HG02798 (cell line): ENCODE measurements at regions not wholly inside any gene's neighbourhood (a gene's known extent, or its start where the extent isn't known, plus 50 kb on each side); places are given as distances from the start of the nearest gene placed in this dataset.
"Not testable (repeated sequence)": the region's sequence is repeated elsewhere in the genome, so short reads cannot be mapped to it uniquely, and the experiment has no call there.

Experiments
- ATAC-seq: cut with Tn5 transposase; IDR thresholded peaks from one replicate; pipeline ENCODE4 v1.9.1; 2021; ENCODE audit warnings: mild to moderate bottlenecking; ENCODE audit not compliant: unreplicated experiment, poor library complexity

- peak; percentile 73 for ATAC-seq
Observed at GRCh38 chr6:82419132-82419581, 55.5 kb downstream of the TPBG start.

DNA sequence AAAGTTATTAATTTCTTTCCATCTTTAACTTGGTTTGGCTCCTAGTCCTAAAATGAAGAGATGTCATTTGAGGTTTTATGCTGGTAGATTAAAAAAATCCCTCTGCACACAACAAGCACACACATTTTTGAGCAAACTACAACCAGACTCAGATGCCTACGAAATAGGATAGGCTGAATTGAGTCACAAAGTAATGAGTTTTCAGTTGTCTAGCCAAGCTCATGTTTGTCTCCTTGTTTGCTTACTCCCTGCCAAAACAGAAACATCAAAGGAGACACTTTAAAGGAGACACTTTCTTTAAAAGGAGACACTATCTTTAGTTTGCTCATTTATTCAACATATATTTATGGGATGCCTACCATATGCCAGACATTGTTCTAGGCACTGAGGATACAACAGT, 56.2 kb downstream of the TPBG start:
- ATAC-seq: peak; percentile 19

DNA sequence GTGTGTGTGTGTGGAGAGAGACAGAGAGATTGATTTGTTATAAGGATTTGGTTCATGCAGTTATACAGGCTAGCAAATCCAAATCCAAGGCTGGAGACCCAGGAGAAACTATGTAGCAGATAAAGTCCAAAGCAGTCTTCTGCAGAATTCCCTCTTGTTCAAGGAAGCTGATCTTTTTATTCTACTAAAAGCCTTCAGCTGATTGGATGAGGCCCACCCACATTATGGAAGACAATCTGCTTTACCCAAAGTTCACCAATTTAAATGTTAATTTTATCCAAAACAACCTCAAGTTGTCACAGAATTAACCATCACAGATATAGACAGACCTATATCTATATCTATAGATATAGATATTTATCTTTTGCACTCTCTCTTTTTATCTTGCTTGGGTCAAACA, 67.0 kb downstream of the TPBG start:
- no peak for ATAC-seq

DNA sequence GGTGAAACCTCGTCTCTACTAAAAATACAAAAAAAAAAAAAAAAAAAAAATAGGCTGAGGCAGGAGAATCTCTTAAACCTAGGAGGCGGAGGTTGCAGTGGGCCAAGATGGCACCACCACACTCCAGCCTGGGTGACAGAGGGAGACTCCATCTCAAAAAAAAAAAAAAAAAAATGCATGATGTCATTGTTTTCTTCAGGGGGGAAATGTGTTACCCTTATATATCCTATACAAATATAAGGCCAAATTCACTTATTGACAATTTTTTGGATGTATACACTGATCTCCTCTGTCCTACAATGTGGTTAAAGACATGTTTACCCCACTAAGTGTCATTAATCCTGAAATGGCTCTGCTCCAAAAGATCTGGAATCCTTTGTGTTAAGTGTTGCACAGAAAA, 73.1 kb downstream of the TPBG start:
- no peak for ATAC-seq

DNA sequence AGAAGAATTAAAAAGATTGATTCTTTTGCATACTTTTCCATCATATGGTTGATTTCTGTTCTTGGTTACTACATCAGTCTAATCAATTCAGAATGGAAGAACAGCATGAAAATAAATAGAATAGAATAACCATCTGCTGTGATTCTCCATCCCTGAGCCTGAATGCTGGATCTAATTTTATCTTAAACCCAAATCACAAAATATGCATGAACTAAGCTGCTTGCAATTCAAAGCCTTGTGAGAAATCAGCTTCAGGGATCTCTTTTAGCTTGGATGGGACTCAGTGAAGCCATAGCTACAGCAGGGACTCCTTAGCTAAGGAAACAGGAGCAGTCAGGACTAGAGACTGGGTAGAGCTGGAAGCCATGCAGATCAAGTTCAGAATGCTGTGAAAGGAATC, 74.1 kb downstream of the TPBG start:
- no peak for ATAC-seq

DNA sequence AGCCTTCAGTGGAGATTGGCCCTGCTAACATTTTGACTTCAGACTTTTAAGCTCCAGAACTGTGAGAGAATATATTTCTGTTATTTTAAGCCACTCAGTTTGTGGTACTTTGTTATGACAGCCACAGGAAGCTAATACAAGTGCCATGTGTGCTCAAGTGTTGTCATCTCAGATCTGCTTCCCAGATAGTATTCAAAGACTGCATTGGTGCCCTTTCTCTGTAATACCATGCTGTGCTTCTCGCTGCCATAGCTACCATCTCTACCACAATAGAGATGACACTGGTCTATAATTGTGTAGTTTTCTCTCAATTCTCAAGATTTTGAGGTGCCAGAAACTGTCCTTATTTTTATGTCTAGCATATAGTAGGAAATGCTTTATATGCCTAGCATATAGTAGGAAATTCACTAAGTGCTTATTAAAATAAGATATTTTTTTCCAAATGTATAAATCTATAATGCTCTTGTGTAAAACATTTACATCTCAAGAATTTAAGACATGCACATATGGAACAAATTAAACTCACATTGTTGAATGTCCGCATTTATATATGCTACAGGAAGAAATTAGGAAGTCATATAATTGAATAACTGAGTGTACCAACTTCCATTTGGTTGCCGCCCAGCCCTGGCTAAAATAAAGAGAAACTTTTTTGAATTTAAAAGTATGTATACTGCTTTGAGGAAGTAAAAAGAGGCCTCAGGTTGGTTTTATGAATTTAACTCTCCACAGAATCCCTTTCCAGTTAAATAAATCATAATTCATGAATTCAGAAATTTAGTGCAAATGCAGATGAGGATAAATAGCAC, 77.6 kb downstream of the TPBG start:
- ATAC-seq: no peak

DNA sequence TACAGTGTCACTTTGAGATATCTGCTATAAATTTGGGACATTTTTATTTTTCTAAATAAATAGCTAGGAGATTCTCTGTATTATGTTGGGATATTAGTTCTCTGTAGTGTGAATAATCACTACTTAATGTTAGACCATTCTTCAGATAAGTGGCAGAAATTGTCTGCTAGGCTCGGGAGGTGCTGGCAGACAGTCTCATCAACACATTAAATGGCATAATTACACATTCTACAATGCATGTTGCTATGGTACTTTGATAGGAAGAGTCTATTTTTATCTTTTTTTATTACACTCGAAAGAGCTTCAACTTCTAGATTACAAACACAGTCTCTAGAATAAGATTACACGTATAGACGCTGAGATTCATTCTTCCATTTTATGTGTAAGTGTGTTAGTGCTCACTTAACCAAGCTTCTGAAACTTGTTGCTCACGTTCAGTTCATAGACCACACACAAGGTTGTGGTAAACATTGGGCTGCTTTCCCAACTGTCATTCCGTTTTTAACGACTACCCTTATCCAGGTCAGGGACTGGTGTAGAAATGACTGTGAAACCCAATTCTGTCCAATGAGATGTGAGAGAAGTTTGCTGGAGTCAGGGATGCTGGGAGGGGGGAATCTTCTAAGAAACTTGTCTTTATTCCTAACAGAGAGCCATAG, 78.6 kb downstream of the TPBG start:
- no peak for ATAC-seq

- ATAC-seq: no peak
Observed at GRCh38 chr6:82458147-82458546, 94.5 kb downstream of the TPBG start.

DNA sequence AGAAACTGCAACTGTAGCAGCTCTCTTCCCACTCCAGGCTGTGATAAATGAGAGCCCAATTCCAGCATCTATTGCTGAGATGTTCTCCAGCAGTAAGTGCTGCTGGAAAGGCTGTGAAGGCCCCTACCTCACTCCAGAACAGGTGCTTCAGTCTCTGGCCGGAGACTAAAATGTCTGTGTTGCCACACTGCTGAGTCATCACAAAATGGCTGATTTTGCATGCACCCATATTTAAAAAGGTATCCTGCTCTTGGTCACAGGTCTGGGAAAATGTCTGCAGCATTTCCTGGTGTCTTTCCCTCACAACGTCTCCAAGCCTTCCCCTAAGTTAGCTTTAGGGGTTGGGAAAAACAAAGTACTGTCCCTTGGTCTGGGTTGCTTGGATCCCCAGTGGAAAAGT, 95.1 kb downstream of the TPBG start:
- ATAC-seq: no peak

DNA sequence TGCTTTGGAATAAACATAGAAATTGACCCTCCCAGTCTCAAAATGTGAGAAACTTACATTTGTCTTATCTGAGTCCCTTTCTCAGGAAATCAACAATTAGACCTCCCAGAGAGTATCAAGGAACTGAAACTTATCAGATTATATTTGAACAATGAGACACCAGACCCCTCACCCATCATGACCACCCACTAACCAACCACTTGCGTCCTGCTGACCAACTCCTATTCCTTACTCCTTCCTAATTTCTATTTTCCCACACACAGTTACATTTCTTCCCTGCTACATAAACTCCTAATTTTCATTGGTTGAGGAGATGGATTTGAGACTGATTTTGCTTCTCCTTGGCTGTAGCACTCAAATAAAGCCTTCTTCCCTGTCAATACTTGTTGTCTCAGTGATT, 97.9 kb downstream of the TPBG start:
- ATAC-seq: no peak

DNA sequence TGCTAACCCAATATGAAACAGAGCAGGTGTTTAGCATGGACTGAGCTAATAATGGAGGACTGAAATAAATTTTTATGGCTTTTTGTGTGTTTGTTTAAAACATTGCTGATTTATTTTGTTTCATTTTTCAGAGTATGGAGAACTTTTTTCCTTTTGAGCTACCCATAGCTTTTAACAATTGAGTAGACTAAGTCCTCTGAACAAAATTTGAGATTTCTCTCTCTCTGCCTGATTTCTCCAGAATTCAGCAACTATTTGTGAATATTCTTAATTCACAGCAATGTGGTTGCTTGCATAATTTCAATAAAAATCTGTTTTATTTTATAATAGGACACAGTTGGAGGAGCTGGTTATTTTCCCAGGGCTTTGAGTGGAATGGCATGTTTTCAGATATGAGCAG, 103.7 kb downstream of the TPBG start:
- no peak for ATAC-seq

- not testable (repeated sequence) for ATAC-seq
Observed at GRCh38 chr6:82470123-82470522, 106.5 kb downstream of the TPBG start.

- ATAC-seq: not testable (repeated sequence)
Observed at GRCh38 chr6:82475106-82475505, 111.5 kb downstream of the TPBG start.

DNA sequence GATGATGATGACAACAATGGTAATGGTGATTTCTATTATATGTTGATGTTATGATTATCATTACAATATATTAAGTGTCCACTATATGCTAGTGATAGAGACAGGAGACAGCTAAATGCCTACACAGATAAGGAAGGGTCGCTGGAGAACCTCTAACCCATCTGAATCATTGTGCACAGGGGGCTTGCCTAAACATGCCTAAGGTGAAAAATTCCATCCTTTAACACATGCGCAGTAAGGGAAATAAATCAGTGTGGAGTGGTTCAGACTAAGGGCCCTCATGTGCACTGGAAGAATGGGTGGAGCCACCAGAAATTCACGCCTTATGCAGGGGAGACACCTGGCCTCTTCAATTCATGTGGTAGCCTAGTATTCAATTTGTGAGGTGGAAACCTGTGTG, 120.4 kb downstream of the TPBG start:
- ATAC-seq: no peak

DNA sequence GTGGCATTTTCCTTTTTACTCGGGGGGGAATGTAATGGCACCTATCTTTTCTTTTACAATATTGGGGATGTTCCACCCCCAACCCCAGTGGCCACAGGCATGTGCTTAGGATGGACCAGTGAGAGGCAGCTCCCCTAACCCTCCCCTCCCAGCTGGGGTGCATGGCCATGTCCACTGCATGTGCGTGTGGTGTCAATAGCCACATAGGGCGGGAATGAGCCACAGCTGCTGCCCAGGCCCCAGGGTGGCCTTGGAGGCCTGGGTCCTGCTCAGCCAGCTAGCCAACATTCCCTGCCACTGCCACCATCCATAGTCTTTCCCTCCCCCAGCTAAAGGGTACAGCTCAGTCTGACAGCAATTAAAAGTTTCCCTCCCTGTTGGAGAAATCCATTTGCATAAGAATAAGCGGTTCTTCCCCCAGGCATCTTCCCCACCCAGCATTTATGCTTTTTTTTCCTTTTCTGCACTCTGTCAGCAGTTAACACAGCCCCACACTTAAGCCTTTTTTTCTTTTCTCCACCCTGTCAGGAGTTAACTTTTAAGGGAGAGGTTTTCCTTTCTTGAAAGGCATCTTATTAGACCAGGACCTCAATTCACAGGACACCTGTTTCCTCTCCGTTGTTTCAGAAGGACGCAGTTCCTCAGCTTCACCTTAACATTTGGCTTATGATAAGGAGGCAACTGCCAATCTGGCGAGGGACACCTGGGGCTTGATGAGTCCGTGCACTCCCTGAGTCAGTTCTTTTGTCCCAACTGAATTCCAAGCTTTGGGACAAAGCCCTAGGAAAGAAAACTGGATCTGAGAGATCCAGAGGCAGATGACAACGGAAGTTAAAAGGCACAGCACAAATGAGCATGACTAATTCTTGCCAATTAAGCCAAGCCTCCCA, 121.4 kb downstream of the TPBG start:
- no peak for ATAC-seq

GRCh38 chr6:82487895-82488294, 124.3 kb downstream of the TPBG start:
- no peak for ATAC-seq

GRCh38 chr6:82488403-82488802, 124.8 kb downstream of the TPBG start:
- ATAC-seq: no peak

GRCh38 chr6:82492134-82492533, 128.5 kb downstream of the TPBG start:
- ATAC-seq: no peak

GRCh38 chr6:82493467-82493866, 129.8 kb downstream of the TPBG start:
- ATAC-seq: no peak

GRCh38 chr6:82494367-82494766, 130.8 kb downstream of the TPBG start:
- no peak for ATAC-seq

- ATAC-seq: not testable (repeated sequence)
Observed at GRCh38 chr6:82501901-82502300, 138.3 kb downstream of the TPBG start.
